K562 (cell line): ENCODE measurements at regions not wholly inside any gene's neighbourhood (a gene's known extent, or its start where the extent isn't known, plus 50 kb on each side); places are given as distances from the start of the nearest gene placed in this dataset.

Experiments
- ATAC-seq: fragments of 200-7000 bp; cut with Tn5 transposase; 3 replicates; pipeline ENCODE4 v1.9.1; 2020; ENCODE audit warnings: moderate library complexity
- BruUV-seq: library from RNA; stranded (reverse); fragments of 400-500 nt; replicated peaks from 2 replicates; lab custom pipeline; 2021; lab: Mats Ljungman, UMichigan
- CTCF ChIA-PET: fragments of 300-600 bp; formaldehyde crosslinking; extraction: SDS; loops from one replicate; lab custom pipeline; 2021; ENCODE audit warnings: low intra/inter-chr PET ratio; lab: Yijun Ruan, JAX
- POLR2A ChIA-PET: fragments of 300-600, 350-650 bp; sonication (Branson Sonifier 250); formaldehyde crosslinking; extraction: SDS; loops from one replicate; lab custom pipeline; 2021; ENCODE audit warnings: antibody characterized with exemption, inconsistent platforms; lab: Yijun Ruan, JAX
- DNase-seq, 4 experiments: peaks; one replicate each; pipeline versions ENCODE4 v3.0.0 to v3.0.0-alpha.2; 2011 to 2018; ENCODE audit warnings: low spot score in 3 of 4, mixed read lengths in 3 of 4; ENCODE audit errors: extremely low read depth in 1 of 4
- FAIRE-seq: peaks from 2 replicates; lab custom pipeline; 2011; peaks lifted over from hg19 to GRCh38; lab: Jason Lieb, UNC
- H2AFZ ChIP-seq: 2 replicates; pipeline ENCODE4 v1.6.0; 2011; ENCODE audit warnings: low read depth, low read length, control low read depth, inconsistent platforms
- H3K27ac ChIP-seq: fragments of 200-600 bp; 3 replicates; pipeline ENCODE4 v1.8.0; 2011; ENCODE audit warnings: low read depth, mild to moderate bottlenecking, control low read depth, inconsistent platforms, low read length, moderate library complexity, mixed read lengths; ENCODE audit errors: extremely low read depth
- H3K27me3 ChIP-seq, 2 experiments: fragments of 300-600 bp in 1 of 2; 2 replicates in 1 of 2; 3 replicates in 1 of 2; pipeline versions ENCODE4 v1.6.0 to v1.8.0; 2011; ENCODE audit warnings: inconsistent platforms in 2 of 2, low read length in 2 of 2, mild to moderate bottlenecking in 1 of 2, mixed read lengths in 1 of 2, moderate library complexity in 1 of 2; ENCODE audit not compliant: control insufficient read depth in 2 of 2, insufficient read depth in 2 of 2
- H3K36me3 ChIP-seq: fragments of 300-600 bp; 3 replicates; pipeline ENCODE4 v1.8.0; 2011; ENCODE audit warnings: mild to moderate bottlenecking, low read length, inconsistent platforms; ENCODE audit not compliant: control insufficient read depth, insufficient read depth
- H3K4me1 ChIP-seq, 2 experiments: fragments of 200-600 bp in 1 of 2; replicated peaks in 1 of 2; 2 replicates in 1 of 2; 3 replicates in 1 of 2; pipeline versions ENCODE4 v1.5.1 to v1.8.0; 2011; ENCODE audit warnings: inconsistent platforms in 2 of 2, low read length in 2 of 2, mild to moderate bottlenecking in 1 of 2, mixed read lengths in 1 of 2, moderate library complexity in 1 of 2; ENCODE audit not compliant: control insufficient read depth in 2 of 2, insufficient read depth in 2 of 2
- H3K4me2 ChIP-seq: 2 replicates; pipeline ENCODE4 v1.6.1; 2011; ENCODE audit warnings: low read length, control low read depth, inconsistent platforms, mixed read lengths; ENCODE audit not compliant: insufficient read depth
- H3K4me3 ChIP-seq: fragments of 200-600 bp; sonication (generic), shearing (Covaris generic); 2 replicates; pipeline ENCODE4 v1.5.1; 2016; ENCODE audit warnings: control low read depth, inconsistent platforms
- H3K79me2 ChIP-seq: fragments of 200-600 bp; 3 replicates; pipeline ENCODE4 v1.8.0; 2011; ENCODE audit warnings: low read length, inconsistent platforms; ENCODE audit not compliant: control insufficient read depth, insufficient read depth
- H3K9ac ChIP-seq, 2 experiments: 2 replicates each; pipeline versions ENCODE4 v1.6.0 to v1.6.1; 2011; ENCODE audit warnings: low read depth in 2 of 2, low read length in 2 of 2, control low read depth in 1 of 2, inconsistent platforms in 1 of 2, mild to moderate bottlenecking in 1 of 2, mixed read lengths in 1 of 2; ENCODE audit not compliant: insufficient read depth in 1 of 2
- H3K9me1 ChIP-seq: one replicate; pipeline ENCODE4 v1.6.0; 2011; ENCODE audit warnings: inconsistent platforms, mild to moderate bottlenecking, low read length, moderate library complexity; ENCODE audit not compliant: control insufficient read depth, insufficient read depth
- H3K9me3 ChIP-seq: replicated peaks from 2 replicates; pipeline ENCODE4 v1.5.1; 2011; ENCODE audit warnings: low read depth, low read length, inconsistent platforms; ENCODE audit not compliant: control insufficient read depth, insufficient read depth
- H4K20me1 ChIP-seq: replicated peaks from 2 replicates; pipeline ENCODE4 v1.6.1; 2011; ENCODE audit warnings: low read length, inconsistent platforms, mixed read lengths; ENCODE audit not compliant: control insufficient read depth, insufficient read depth
- ATF3 ChIP-seq, 2 experiments: fragments of 450-650 bp in 1 of 2; sonication (generic) in 1 of 2; formaldehyde crosslinking in 1 of 2; IDR thresholded peaks in 1 of 2; conservative IDR thresholded peaks in 1 of 2; 2 replicates each; pipeline versions ENCODE4 v1.6.1 to v1.8.1; 2016 to 2023; ENCODE audit warnings: mild to moderate bottlenecking in 2 of 2, moderate library complexity in 2 of 2, inconsistent platforms in 1 of 2, missing genetic modification reagents in 1 of 2
- CBFB ChIP-seq: sonication (generic); formaldehyde crosslinking; IDR thresholded peaks from 2 replicates; pipeline ENCODE4 v1.4.0; 2020; ENCODE audit warnings: mild to moderate bottlenecking, missing genetic modification reagents
- CHCHD3 ChIP-seq: fragments of 250-450 bp; sonication (Bioruptor Pico); IDR thresholded peaks from 2 replicates; pipeline ENCODE4 v2.1.2; 2022; ENCODE audit warnings: mild to moderate bottlenecking
- HINFP ChIP-seq: fragments of 450-650 bp; conservative IDR thresholded peaks from 2 replicates; pipeline ENCODE4 v1.6.1; 2016; ENCODE audit warnings: missing genetic modification characterization, low read depth, mild to moderate bottlenecking, control low read depth, missing compliant biosample characterization
- IRF2 ChIP-seq: sonication (generic); formaldehyde crosslinking; IDR thresholded peaks from 2 replicates; pipeline ENCODE4 v1.8.1; 2022; ENCODE audit warnings: mild to moderate bottlenecking, missing genetic modification reagents
- NCOA4 ChIP-seq: fragments of 450-650 bp; IDR thresholded peaks from 2 replicates; pipeline ENCODE4 v1.6.1; 2018; ENCODE audit warnings: mild to moderate bottlenecking; ENCODE audit not compliant: partially characterized antibody
- PHB2 ChIP-seq: fragments of 450-650 bp; IDR thresholded peaks from 2 replicates; pipeline ENCODE4 v1.6.1; 2017; ENCODE audit warnings: low read depth
- SIRT6 ChIP-seq: IDR thresholded peaks from one replicate; pipeline ENCODE4 v1.6.1; 2012; ENCODE audit warnings: low read depth, mild to moderate bottlenecking, control low read depth, inconsistent platforms, low read length, moderate library complexity
- SNRNP70 ChIP-seq: fragments of 200-400 bp; formaldehyde crosslinking; optimal IDR thresholded peaks from 2 replicates; pipeline ENCODE3; 2017; ENCODE audit warnings: low read depth, low read length
- USF2 ChIP-seq: sonication (generic); formaldehyde crosslinking; IDR thresholded peaks from 2 replicates; pipeline ENCODE4 v1.5.0; 2020; ENCODE audit warnings: missing genetic modification reagents
- ZBTB12 ChIP-seq: fragments of 250-450 bp; sonication (Bioruptor Pico); IDR thresholded peaks from 2 replicates; pipeline ENCODE4 v1.4.0; 2020
- ZBTB26 ChIP-seq: fragments of 450-650 bp; formaldehyde crosslinking; IDR thresholded peaks from 2 replicates; pipeline ENCODE4 v1.4.0; 2022; ENCODE audit warnings: missing genetic modification characterization
- ZNF146 ChIP-seq: IDR thresholded peaks from one replicate; pipeline ENCODE4 v1.6.1; 2018; ENCODE audit warnings: missing compliant biosample characterization; ENCODE audit not compliant: unreplicated experiment
- ZNF280B ChIP-seq: fragments of 250-450 bp; sonication (Bioruptor Pico); IDR thresholded peaks from 2 replicates; pipeline ENCODE4 v1.5.1; 2021; ENCODE audit warnings: mild to moderate bottlenecking
- ZNF699 ChIP-seq: fragments of 250-450 bp; sonication (Bioruptor Pico); IDR thresholded peaks from 2 replicates; pipeline ENCODE4 v1.8.0; 2021; ENCODE audit warnings: mild to moderate bottlenecking, moderate library complexity; ENCODE audit not compliant: insufficient replicate concordance
- ZNF780A ChIP-seq: fragments of 250-450 bp; sonication (Bioruptor Pico); IDR thresholded peaks from 2 replicates; pipeline ENCODE4 v1.5.0; 2021; ENCODE audit warnings: mild to moderate bottlenecking
- WGBS: fragments of 100-300 bp; shearing (Covaris generic); methylation state at CpG from one replicate; pipeline ENCODE4 v1.1.6; 2016; ENCODE audit warnings: low coverage, mixed read lengths; ENCODE audit not compliant: insufficient coverage; ENCODE audit errors: missing lambda C conversion rate; 5-methylcytosine and 5-hydroxymethylcytosine counted together
- in situ Hi-C: fragments of 300-500 bp; cut with MboI; formaldehyde crosslinking; loops from 4 replicates; pipeline ENCODE4 v1.15.0; 2018; ENCODE audit warnings: inconsistent platforms, mixed read lengths
- intact Hi-C: fragments of 100-400 bp; cut with micrococcal nuclease; formaldehyde crosslinking; loops from 2 replicates; pipeline ENCODE4 v1.14.2; 2022

GRCh38 chr7:81150951-81151361, 232.1 kb upstream of the SEMA3C start:
- no peaks in the 10 kb centered on the region for H3K9me3 ChIP-seq
- FAIRE-seq (no peak), DNase-seq (no peak), ATAC-seq (no peak)
- H3K9ac ChIP-seq: no peak overlapping the region
- no peaks in the 10 kb centered on the region for H3K9me1 ChIP-seq
- CTCF ChIA-PET: no interaction called here
- no peaks in the 10 kb centered on the region for H3K36me3 ChIP-seq
- H3K4me1 ChIP-seq: no peaks in the 10 kb centered on the region; a peak in 1 of 5 replicates
- no peaks in the 10 kb centered on the region for H4K20me1 ChIP-seq
- WGBS: 14% methylated on average over 1 of the region's 1 CpG
- no TSS peak for BruUV-seq
- intact Hi-C loops: no loop called here
- POLR2A ChIA-PET: interaction anchor here (1.2 kb wide), 1 partner anchor 14 kb away, joined by 3 read pairs; no protein-coding TSS in a partner anchor
- no peak overlapping the region for H3K4me3 ChIP-seq
- no peak overlapping the region for H3K4me2 ChIP-seq
- no peak overlapping the region for H2AFZ ChIP-seq
- no peaks in the 10 kb centered on the region for H3K27me3 ChIP-seq
- in situ Hi-C loops: no loop called here
- no peaks in the 10 kb centered on the region for H3K79me2 ChIP-seq
- no peak overlapping the region for H3K27ac ChIP-seq
- TF ChIP-seq SNRNP70 (no peak), PHB2 (no peak), NCOA4 (no peak), ZNF146 (CRISPR knock-in tag) (no peak), ZBTB12 (CRISPR knock-in tag) (no peak), HINFP (no peak), ZNF780A (CRISPR knock-in tag) (no peak), SIRT6 (no peak), CBFB (CRISPR knock-in tag) (no peak), IRF2 (CRISPR knock-in tag) (no peak), ZNF280B (CRISPR knock-in tag) (no peak), ATF3 (IDR thresholded peaks at IDR 0.05) (no peak), ATF3 (CRISPR knock-in tag; conservative IDR thresholded peaks at IDR 0.05) (no peak), CHCHD3 (CRISPR knock-in tag) (no peak), ZNF699 (CRISPR knock-in tag) (no peak), USF2 (CRISPR knock-in tag) (no peak), ZBTB26 (CRISPR knock-in tag) (no peak)
